A549 (cell line): ENCODE measurements at regions not wholly inside any gene's neighbourhood (a gene's known extent, or its start where the extent isn't known, plus 50 kb on each side); places are given as distances from the start of the nearest gene placed in this dataset.

Experiments
- ATAC-seq, 2 experiments: fragments of 200-7000 bp in 1 of 2; fragments of >200 bp in 1 of 2; cut with Nextera tagmentation in 1 of 2; cut with Tn5 transposase in 1 of 2; 3 replicates each; pipeline versions ENCODE4 v1.8.0 to v1.9.1; 2018 to 2020; ENCODE audit warnings: mild to moderate bottlenecking in 1 of 2, moderate library complexity in 1 of 2
- CTCF ChIA-PET: fragments of 300-600 bp; sonication (Branson Sonifier 250); formaldehyde crosslinking; extraction: SDS; loops from one replicate; lab custom pipeline; 2021; ENCODE audit warnings: antibody characterized with exemption, inconsistent platforms; lab: Yijun Ruan, JAX
- POLR2A ChIA-PET: fragments of 350-600 bp; formaldehyde crosslinking; extraction: SDS; loops from one replicate; lab custom pipeline; 2021; ENCODE audit warnings: antibody characterized with exemption, inconsistent platforms; lab: Yijun Ruan, JAX
- DNase-seq, 2 experiments: peaks; one replicate each; pipeline versions ENCODE4 v3.0.0 to v3.0.0-alpha.2; 2011 to 2016; ENCODE audit warnings: low read depth in 1 of 2, low spot score in 1 of 2
- FAIRE-seq: peaks from 2 replicates; lab custom pipeline; 2011; peaks lifted over from hg19 to GRCh38; lab: Jason Lieb, UNC
- H3K27ac ChIP-seq, 2 experiments: fragments of >200 bp; sonication (Bioruptor Twin); formaldehyde crosslinking; 3 replicates each; pipeline ENCODE4 v1.5.1; 2016 to 2017
- H3K4me1 ChIP-seq: fragments of >200 bp; sonication (Bioruptor Twin); formaldehyde crosslinking; 3 replicates; pipeline ENCODE4 v1.6.1; 2016
- H3K4me2 ChIP-seq: fragments of >200 bp; sonication (Bioruptor Twin); formaldehyde crosslinking; 3 replicates; pipeline ENCODE4 v1.6.1; 2016
- H3K4me3 ChIP-seq: fragments of >200 bp; sonication (Bioruptor Twin); formaldehyde crosslinking; 3 replicates; pipeline ENCODE4 v1.5.1; 2016
- H3K9me3 ChIP-seq: fragments of >200 bp; sonication (Bioruptor Twin); formaldehyde crosslinking; 3 replicates; pipeline ENCODE4 v1.6.1; 2016
- CBX8 ChIP-seq: fragments of 200-600 bp; sonication (generic); IDR thresholded peaks from 2 replicates; pipeline ENCODE4 v1.6.1; 2016
- CHD2 ChIP-seq: fragments of 150-350 bp; IDR thresholded peaks from 2 replicates; pipeline ENCODE4 v1.6.1; 2014; ENCODE audit warnings: low read length; ENCODE audit not compliant: partially characterized antibody
- CHD4 ChIP-seq: fragments of 200-600 bp; sonication (generic); IDR thresholded peaks from 2 replicates; pipeline ENCODE4 v1.6.1; 2016; ENCODE audit warnings: antibody characterized with exemption, mild to moderate bottlenecking, borderline replicate concordance
- ESRRA ChIP-seq: fragments of 150-350 bp; IDR thresholded peaks from 2 replicates; pipeline ENCODE4 v1.6.1; 2014; ENCODE audit warnings: mild to moderate bottlenecking, low read length, borderline replicate concordance
- FOSL2 ChIP-seq, 2 experiments: fragments of 450-650 bp in 1 of 2; fragments of >200 bp in 1 of 2; sonication (Bioruptor Twin) in 1 of 2; formaldehyde crosslinking; IDR thresholded peaks; 2 replicates each; pipeline versions ENCODE4 v1.5.0 to v1.6.1; 2016 to 2020; ENCODE audit warnings: mild to moderate bottlenecking in 1 of 2, moderate library complexity in 1 of 2
- FOXS1 ChIP-seq: fragments of 250-450 bp; sonication (Bioruptor Pico); IDR thresholded peaks from 2 replicates; pipeline ENCODE4 v1.5.0; 2020; ENCODE audit warnings: mild to moderate bottlenecking, moderate library complexity
- GATA3 ChIP-seq: IDR thresholded peaks from 2 replicates; pipeline ENCODE4 v1.6.1; 2012; ENCODE audit warnings: borderline replicate concordance
- MAFK ChIP-seq: fragments of 450-650 bp; IDR thresholded peaks from 2 replicates; pipeline ENCODE4 v1.6.1; 2014; ENCODE audit not compliant: partially characterized antibody
- MAZ ChIP-seq: fragments of 150-350 bp; IDR thresholded peaks from 2 replicates; pipeline ENCODE4 v1.6.1; 2014; ENCODE audit warnings: antibody characterized with exemption, low read depth, low read length, borderline replicate concordance
- POLR2AphosphoS2 ChIP-seq: conservative IDR thresholded peaks from 2 replicates; pipeline ENCODE4 v1.6.1; 2012; ENCODE audit warnings: low read length, improper control_type of control experiment, inconsistent platforms
- RAD21 ChIP-seq, 2 experiments: fragments of >200 bp in 1 of 2; sonication (Bioruptor Twin) in 1 of 2; formaldehyde crosslinking in 1 of 2; IDR thresholded peaks in 1 of 2; conservative IDR thresholded peaks in 1 of 2; 2 replicates in 1 of 2; 3 replicates in 1 of 2; pipeline ENCODE4 v1.6.1; 2012 to 2018; ENCODE audit warnings: inconsistent platforms in 1 of 2
- SREBF2 ChIP-seq: fragments of 450-650 bp; IDR thresholded peaks from 2 replicates; pipeline ENCODE4 v1.6.1; 2014; ENCODE audit warnings: mild to moderate bottlenecking, moderate library complexity
- WGBS: methylation state at CpG from one replicate; pipeline ENCODE4 v1.1.6; 2017; ENCODE audit errors: missing lambda C conversion rate; 5-methylcytosine and 5-hydroxymethylcytosine counted together
- TF ChIP-seq, protein P1 (sequence below): IDR thresholded peaks from 2 replicates; pipeline ENCODE4 v1.6.1; 2012; ENCODE audit warnings: low read depth, borderline replicate concordance
- TF ChIP-seq, protein P2 (sequence below): fragments of 250-450 bp; sonication (Bioruptor Pico); IDR thresholded peaks from 2 replicates; pipeline ENCODE4 v1.5.0; 2020; ENCODE audit warnings: low read depth, mild to moderate bottlenecking, moderate library complexity
- TF ChIP-seq, protein P3 (sequence below): fragments of >200 bp; sonication (Bioruptor Twin); formaldehyde crosslinking; IDR thresholded peaks from 2 replicates; pipeline ENCODE4 v1.6.1; 2016
- TF ChIP-seq, protein P4 (sequence below): fragments of 450-650 bp; IDR thresholded peaks from 2 replicates; pipeline ENCODE4 v1.6.1; 2014; ENCODE audit warnings: antibody characterized with exemption
- TF ChIP-seq, protein P5 (sequence below): IDR thresholded peaks from 2 replicates; pipeline ENCODE4 v1.6.1; 2012

DNA sequence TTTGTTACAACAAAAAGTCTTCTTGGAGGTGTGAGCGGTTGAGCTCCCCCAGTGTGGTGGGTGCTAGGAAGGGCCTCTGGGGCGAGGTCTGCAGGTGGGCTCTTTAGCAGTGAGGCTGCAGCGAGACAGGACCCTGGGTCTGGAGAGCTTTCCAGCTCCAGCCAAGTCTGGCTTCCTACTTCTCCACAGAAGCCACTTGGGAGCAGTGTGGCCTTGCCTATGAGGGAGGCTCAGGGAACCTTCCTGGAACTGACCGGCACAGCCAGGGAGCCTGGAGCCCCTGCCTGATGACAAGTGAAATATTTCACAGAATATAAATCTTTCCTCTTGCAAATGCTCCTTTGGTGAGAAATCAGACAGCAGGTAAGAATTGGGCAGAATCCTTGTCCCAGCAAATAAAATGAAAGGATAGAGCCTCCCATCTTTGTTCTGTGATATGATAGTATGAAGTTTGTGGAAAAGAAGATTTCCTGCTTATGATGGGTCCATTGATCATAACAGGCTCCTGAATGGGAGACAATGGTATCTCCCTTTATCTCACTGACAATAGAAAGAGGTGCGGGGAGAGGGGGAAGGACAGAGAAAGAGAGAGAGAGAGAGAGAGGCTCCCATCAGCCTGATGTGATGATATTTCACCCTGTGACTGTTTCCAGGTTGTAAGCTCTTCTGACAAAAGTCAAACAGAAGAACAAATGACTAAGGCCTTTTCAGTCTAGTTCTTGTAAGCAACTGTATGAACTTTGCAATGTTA, 289.8 kb upstream of the SPRED2 start:
- ChIA-PET POLR2A (no interaction called here), CTCF (interaction anchor here (1.5 to 1.7 kb wide), 3 partner anchors 10 to 12 kb away, joined by 3 to 5 read pairs (median 4); no protein-coding TSS in a partner anchor)
- Histone ChIP-seq H3K4me3 (no peak overlapping the region), H3K27ac (no peak overlapping the region), H3K4me1 (no peaks in the 10 kb centered on the region), H3K4me2 (no peak overlapping the region), H3K9me3 (no peaks in the 10 kb centered on the region)
- peak; percentile 67 to 75; a peak in 3 of 6 replicates for ATAC-seq
- no peak for FAIRE-seq
- TF ChIP-seq, protein P1, sequence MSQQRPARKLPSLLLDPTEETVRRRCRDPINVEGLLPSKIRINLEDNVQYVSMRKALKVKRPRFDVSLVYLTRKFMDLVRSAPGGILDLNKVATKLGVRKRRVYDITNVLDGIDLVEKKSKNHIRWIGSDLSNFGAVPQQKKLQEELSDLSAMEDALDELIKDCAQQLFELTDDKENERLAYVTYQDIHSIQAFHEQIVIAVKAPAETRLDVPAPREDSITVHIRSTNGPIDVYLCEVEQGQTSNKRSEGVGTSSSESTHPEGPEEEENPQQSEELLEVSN: no peak
- TF ChIP-seq MAFK (no peak), CHD2 (no peak), RAD21 (conservative IDR thresholded peaks at IDR 0.05 in 1 of 2, IDR thresholded peaks at IDR 0.05 in 1 of 2) (peak; percentile 27 to 47; a peak in 2 of 5 replicates), ESRRA (no peak), CBX8 (no peak), SREBF2 (no peak), FOXS1 (CRISPR knock-in tag) (no peak)
- peak in 1 of 2 experiments; percentile 21 for DNase-seq
- 12% methylated on average over 5 of the region's 5 CpGs for WGBS

DNA sequence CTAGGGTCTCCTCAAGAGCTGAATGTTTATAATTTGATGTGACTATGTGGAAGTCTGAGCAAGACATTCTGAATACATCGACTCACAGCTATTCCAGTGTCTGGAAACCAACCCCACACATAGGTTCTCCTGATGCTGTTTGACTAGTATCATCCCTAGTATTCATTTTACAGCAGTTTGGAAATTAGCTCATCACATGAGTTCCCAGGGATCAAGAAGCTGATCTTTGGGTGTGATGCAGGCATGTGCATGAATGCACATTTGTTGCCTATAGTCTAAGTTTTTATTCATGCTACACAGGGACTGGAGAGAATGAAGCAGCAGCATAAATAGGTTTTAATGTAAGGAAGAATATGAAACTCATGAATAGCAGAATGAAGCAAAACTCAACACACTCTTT, 284.3 kb upstream of the SPRED2 start:
- no peaks in the 10 kb centered on the region for H3K4me1 ChIP-seq
- CTCF ChIA-PET: interaction anchor here (0.7 to 0.9 kb wide), 2 partner anchors 8 to 15 kb away, joined by 3 read pairs; no protein-coding TSS in a partner anchor
- no peak for ATAC-seq

DNA sequence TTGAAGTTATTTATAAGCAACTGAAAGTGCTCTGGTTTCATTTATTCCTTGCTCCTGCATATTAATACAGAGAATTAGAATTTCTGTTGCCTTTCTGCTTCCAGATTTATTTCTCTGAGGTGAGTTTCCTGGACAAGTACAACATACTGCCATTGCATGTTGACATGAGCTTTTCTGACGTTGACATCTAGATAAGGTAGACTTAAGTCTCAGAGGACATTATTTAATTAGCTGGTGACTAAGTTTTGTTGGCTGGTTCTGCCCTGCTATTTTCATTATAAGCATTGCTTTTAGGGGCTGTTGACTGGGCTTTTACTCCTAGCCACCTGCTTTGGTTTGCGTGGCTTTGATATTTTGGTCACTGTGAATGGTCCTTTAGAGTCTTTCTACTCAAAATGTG, 282.9 kb upstream of the SPRED2 start:
- ChIA-PET CTCF (interaction anchor here (0.6 kb wide), 1 partner anchor 1566 kb away, joined by 3 read pairs; no protein-coding TSS in a partner anchor), POLR2A (interaction anchor here (0.6 kb wide), 1 partner anchor 11 kb away, joined by 3 read pairs; no protein-coding TSS in a partner anchor)
- no peaks in the 10 kb centered on the region for H3K4me1 ChIP-seq
- H3K4me3 ChIP-seq: no peak overlapping the region
- H3K9me3 ChIP-seq: no peaks in the 10 kb centered on the region
- no peak overlapping the region for H3K27ac ChIP-seq
- 14% methylated on average over 2 of the region's 2 CpGs for WGBS
- DNase-seq (no peak), FAIRE-seq (no peak), ATAC-seq (no peak)
- TF ChIP-seq, protein P2, sequence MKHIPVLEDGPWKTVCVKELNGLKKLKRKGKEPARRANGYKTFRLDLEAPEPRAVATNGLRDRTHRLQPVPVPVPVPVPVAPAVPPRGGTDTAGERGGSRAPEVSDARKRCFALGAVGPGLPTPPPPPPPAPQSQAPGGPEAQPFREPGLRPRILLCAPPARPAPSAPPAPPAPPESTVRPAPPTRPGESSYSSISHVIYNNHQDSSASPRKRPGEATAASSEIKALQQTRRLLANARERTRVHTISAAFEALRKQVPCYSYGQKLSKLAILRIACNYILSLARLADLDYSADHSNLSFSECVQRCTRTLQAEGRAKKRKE: no peak
- TF ChIP-seq, protein P1: no peak
- TF ChIP-seq CHD4: no peak
- TF ChIP-seq, protein P3, sequence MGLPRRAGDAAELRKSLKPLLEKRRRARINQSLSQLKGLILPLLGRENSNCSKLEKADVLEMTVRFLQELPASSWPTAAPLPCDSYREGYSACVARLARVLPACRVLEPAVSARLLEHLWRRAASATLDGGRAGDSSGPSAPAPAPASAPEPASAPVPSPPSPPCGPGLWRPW: no peak
- TF ChIP-seq, protein P4, sequence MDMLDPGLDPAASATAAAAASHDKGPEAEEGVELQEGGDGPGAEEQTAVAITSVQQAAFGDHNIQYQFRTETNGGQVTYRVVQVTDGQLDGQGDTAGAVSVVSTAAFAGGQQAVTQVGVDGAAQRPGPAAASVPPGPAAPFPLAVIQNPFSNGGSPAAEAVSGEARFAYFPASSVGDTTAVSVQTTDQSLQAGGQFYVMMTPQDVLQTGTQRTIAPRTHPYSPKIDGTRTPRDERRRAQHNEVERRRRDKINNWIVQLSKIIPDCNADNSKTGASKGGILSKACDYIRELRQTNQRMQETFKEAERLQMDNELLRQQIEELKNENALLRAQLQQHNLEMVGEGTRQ: no peak
- TF ChIP-seq GATA3: no peak
- TF ChIP-seq, protein P5, sequence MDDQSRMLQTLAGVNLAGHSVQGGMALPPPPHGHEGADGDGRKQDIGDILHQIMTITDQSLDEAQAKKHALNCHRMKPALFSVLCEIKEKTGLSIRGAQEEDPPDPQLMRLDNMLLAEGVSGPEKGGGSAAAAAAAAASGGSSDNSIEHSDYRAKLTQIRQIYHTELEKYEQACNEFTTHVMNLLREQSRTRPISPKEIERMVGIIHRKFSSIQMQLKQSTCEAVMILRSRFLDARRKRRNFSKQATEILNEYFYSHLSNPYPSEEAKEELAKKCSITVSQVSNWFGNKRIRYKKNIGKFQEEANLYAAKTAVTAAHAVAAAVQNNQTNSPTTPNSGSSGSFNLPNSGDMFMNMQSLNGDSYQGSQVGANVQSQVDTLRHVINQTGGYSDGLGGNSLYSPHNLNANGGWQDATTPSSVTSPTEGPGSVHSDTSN: no peak
- no peak for TF ChIP-seq FOSL2 (IDR thresholded peaks at IDR 0.05)
- TF ChIP-seq FOSL2 (CRISPR knock-in tag; IDR thresholded peaks at IDR 0.05): no peak
- TF ChIP-seq MAZ: no peak
- TF ChIP-seq POLR2AphosphoS2: no peak
- TF ChIP-seq ESRRA: no peak
- TF ChIP-seq MAFK: no peak
- no peak overlapping the region for H3K4me2 ChIP-seq

More for the DNA sequence above, 284.3 kb upstream of the SPRED2 start:
- 0% methylated on average over 1 of the region's 1 CpG for WGBS
- DNase-seq: no peak
- Histone ChIP-seq H3K27ac (no peak overlapping the region), H3K9me3 (no peaks in the 10 kb centered on the region), H3K4me2 (no peak overlapping the region)
- no peak for FAIRE-seq
- no peak for TF ChIP-seq CHD2
- TF ChIP-seq, all 56 proteins: peak for 0
- POLR2A ChIA-PET: no interaction called here
- no peak overlapping the region for H3K4me3 ChIP-seq
